Hepatocyte (in vitro differentiated cells): ENCODE measurements at regions not wholly inside any gene's neighbourhood (a gene's known extent, or its start where the extent isn't known, plus 50 kb on each side); places are given as distances from the start of the nearest gene placed in this dataset.

Source experiments
- DNase-seq: peaks from one replicate; pipeline ENCODE4 v3.0.0-alpha.2; 2016; ENCODE audit warnings: low spot score
- H2AFZ ChIP-seq: fragments of 200-600 bp; sonication (generic); 2 replicates; pipeline ENCODE4 v1.6.0; 2016; ENCODE audit warnings: antibody characterized with exemption, mild to moderate bottlenecking
- H3K27ac ChIP-seq: fragments of 200-600 bp; sonication (generic); 2 replicates; pipeline ENCODE4 v1.5.1; 2016; ENCODE audit warnings: mild to moderate bottlenecking
- H3K27me3 ChIP-seq: fragments of 200-600 bp; sonication (generic); 2 replicates; pipeline ENCODE4 v1.6.1; 2016
- H3K36me3 ChIP-seq: fragments of 200-600 bp; sonication (generic); replicated peaks from 2 replicates; pipeline ENCODE4 v1.5.1; 2016; ENCODE audit warnings: low read depth; ENCODE audit not compliant: insufficient read depth
- H3K4me1 ChIP-seq: fragments of 200-600 bp; sonication (generic); 2 replicates; pipeline ENCODE4 v1.5.1; 2016; ENCODE audit warnings: mild to moderate bottlenecking, moderate library complexity; ENCODE audit not compliant: insufficient read depth
- H3K4me2 ChIP-seq: fragments of 200-600 bp; sonication (generic); 2 replicates; pipeline ENCODE4 v1.6.0; 2016
- H3K4me3 ChIP-seq: fragments of 200-600 bp; sonication (generic); 2 replicates; pipeline ENCODE4 v1.5.1; 2016; ENCODE audit warnings: mild to moderate bottlenecking
- H3K79me2 ChIP-seq: fragments of 200-600 bp; sonication (generic); 2 replicates; pipeline ENCODE4 v1.6.0; 2017; ENCODE audit warnings: mild to moderate bottlenecking
- H3K9me2 ChIP-seq: fragments of 200-600 bp; sonication (generic); replicated peaks from 2 replicates; pipeline ENCODE4 v1.6.0; 2017; ENCODE audit warnings: mild to moderate bottlenecking; ENCODE audit not compliant: insufficient read depth
- H3K9me3 ChIP-seq: fragments of 200-600 bp; sonication (generic); 2 replicates; pipeline ENCODE4 v1.5.1; 2016; ENCODE audit warnings: low read depth, mild to moderate bottlenecking
- H4K20me1 ChIP-seq: fragments of 200-600 bp; sonication (generic); 2 replicates; pipeline ENCODE4 v1.6.0; 2016; ENCODE audit warnings: mild to moderate bottlenecking; ENCODE audit not compliant: insufficient read depth, poor library complexity, severe bottlenecking
- CTCF ChIP-seq: fragments of 200-600 bp; sonication (generic); IDR thresholded peaks from 2 replicates; pipeline ENCODE4 v1.5.1; 2016; ENCODE audit warnings: antibody characterized with exemption, mild to moderate bottlenecking; ENCODE audit not compliant: poor library complexity
- EZH2 ChIP-seq: fragments of 200-600 bp; sonication (generic); IDR thresholded peaks from 2 replicates; pipeline ENCODE4 v1.6.1; 2016; ENCODE audit warnings: antibody characterized with exemption, mild to moderate bottlenecking, borderline replicate concordance
- EZH2phosphoT487 ChIP-seq: fragments of 200-600 bp; sonication (generic); IDR thresholded peaks from one replicate; pipeline ENCODE4 v1.6.1; 2018; ENCODE audit warnings: antibody characterized with exemption, mild to moderate bottlenecking, low read depth, moderate library complexity; ENCODE audit not compliant: unreplicated experiment, severe bottlenecking
- WGBS: methylation state at CpG from one replicate; pipeline ENCODE4 v1.1.6; 2016; ENCODE audit warnings: low lambda C conversion rate; ENCODE audit errors: missing lambda C conversion rate; 5-methylcytosine and 5-hydroxymethylcytosine counted together

GRCh38 chr3:68142441-68142840, 488.0 kb upstream of the SUCLG2 start:
- Histone ChIP-seq H3K9me2 (no peaks in the 10 kb centered on the region), H3K4me3 (no peak overlapping the region), H3K36me3 (no peaks in the 10 kb centered on the region), H2AFZ (no peak overlapping the region), H3K79me2 (no peaks in the 10 kb centered on the region), H3K4me2 (no peak overlapping the region), H3K27me3 (no peaks in the 10 kb centered on the region), H3K4me1 (no peaks in the 10 kb centered on the region), H4K20me1 (no peaks in the 10 kb centered on the region), H3K9me3 (no peaks in the 10 kb centered on the region), H3K27ac (no peak overlapping the region)
- 63% methylated on average over 2 of the region's 2 CpGs for WGBS
- TF ChIP-seq EZH2, result no peak
- DNase-seq, result no peak

GRCh38 chr3:68139897-68140296, 485.5 kb upstream of the SUCLG2 start:
- no peaks in the 10 kb centered on the region for H3K4me1 ChIP-seq
- no peaks in the 10 kb centered on the region for H3K9me2 ChIP-seq
- no peaks in the 10 kb centered on the region for H3K9me3 ChIP-seq
- H4K20me1 ChIP-seq, result no peaks in the 10 kb centered on the region
- DNase-seq, result no peak
- H3K36me3 ChIP-seq, result no peaks in the 10 kb centered on the region
- H3K79me2 ChIP-seq, result no peaks in the 10 kb centered on the region
- H3K27ac ChIP-seq, result no peak overlapping the region
- WGBS, result 93% methylated on average over 3 of the region's 3 CpGs
- H3K4me3 ChIP-seq, result no peak overlapping the region
- no peak overlapping the region for H2AFZ ChIP-seq
- H3K4me2 ChIP-seq, result no peak overlapping the region
- TF ChIP-seq CTCF (no peak), EZH2 (no peak), EZH2phosphoT487 (no peak)
- peaks cover 3% of the 10 kb centered on the region for H3K27me3 ChIP-seq

- H3K9me2 ChIP-seq, result no peaks in the 10 kb centered on the region
- no peak overlapping the region for H3K27ac ChIP-seq
- H3K4me1 ChIP-seq, result no peaks in the 10 kb centered on the region
- no peak overlapping the region for H3K4me3 ChIP-seq
- no peaks in the 10 kb centered on the region for H3K79me2 ChIP-seq
- no peak for DNase-seq
- H3K9me3 ChIP-seq, result no peaks in the 10 kb centered on the region
- no peaks in the 10 kb centered on the region for H3K36me3 ChIP-seq
- H3K4me2 ChIP-seq, result no peak overlapping the region
- peaks cover 3% of the 10 kb centered on the region for H3K27me3 ChIP-seq
- TF ChIP-seq EZH2 (no peak), EZH2phosphoT487 (no peak), CTCF (no peak)
- H4K20me1 ChIP-seq, result no peaks in the 10 kb centered on the region
- 76% methylated on average over 7 of the region's 7 CpGs for WGBS
- no peak overlapping the region for H2AFZ ChIP-seq
These were observed 482.0 kb upstream of the SUCLG2 start for GRCh38 chr3:68136411-68136810.

GRCh38 chr3:68135067-68135466, 480.7 kb upstream of the SUCLG2 start:
- H2AFZ ChIP-seq, result no peak overlapping the region
- no peaks in the 10 kb centered on the region for H3K79me2 ChIP-seq
- no peak for TF ChIP-seq CTCF
- TF ChIP-seq EZH2, result no peak
- TF ChIP-seq EZH2phosphoT487, result no peak
- no peaks in the 10 kb centered on the region for H3K36me3 ChIP-seq
- no peaks in the 10 kb centered on the region for H3K9me3 ChIP-seq
- H4K20me1 ChIP-seq, result no peaks in the 10 kb centered on the region
- peaks cover 3% of the 10 kb centered on the region for H3K27me3 ChIP-seq
- no peaks in the 10 kb centered on the region for H3K4me1 ChIP-seq
- no peak for DNase-seq
- no peak overlapping the region for H3K4me2 ChIP-seq
- no peak overlapping the region for H3K27ac ChIP-seq
- WGBS, result 83% methylated on average over 1 of the region's 1 CpG
- no peaks in the 10 kb centered on the region for H3K9me2 ChIP-seq
- no peak overlapping the region for H3K4me3 ChIP-seq
